HL-60/S4 treated with retinoic acid at 250 ng/mL for 4 days and 3 days (cell line): ENCODE measurements at regions not wholly inside any gene's neighbourhood (a gene's known extent, or its start where the extent isn't known, plus 50 kb on each side); places are given as distances from the start of the nearest gene placed in this dataset.

ENCODE experiments used
- in situ Hi-C: fragments of 300-500 bp; cut with MboI; formaldehyde crosslinking; loops from 2 replicates; pipeline ENCODE4 v1.7.0; 2022; ENCODE audit warnings: low sequenced_read_pairs

DNA sequence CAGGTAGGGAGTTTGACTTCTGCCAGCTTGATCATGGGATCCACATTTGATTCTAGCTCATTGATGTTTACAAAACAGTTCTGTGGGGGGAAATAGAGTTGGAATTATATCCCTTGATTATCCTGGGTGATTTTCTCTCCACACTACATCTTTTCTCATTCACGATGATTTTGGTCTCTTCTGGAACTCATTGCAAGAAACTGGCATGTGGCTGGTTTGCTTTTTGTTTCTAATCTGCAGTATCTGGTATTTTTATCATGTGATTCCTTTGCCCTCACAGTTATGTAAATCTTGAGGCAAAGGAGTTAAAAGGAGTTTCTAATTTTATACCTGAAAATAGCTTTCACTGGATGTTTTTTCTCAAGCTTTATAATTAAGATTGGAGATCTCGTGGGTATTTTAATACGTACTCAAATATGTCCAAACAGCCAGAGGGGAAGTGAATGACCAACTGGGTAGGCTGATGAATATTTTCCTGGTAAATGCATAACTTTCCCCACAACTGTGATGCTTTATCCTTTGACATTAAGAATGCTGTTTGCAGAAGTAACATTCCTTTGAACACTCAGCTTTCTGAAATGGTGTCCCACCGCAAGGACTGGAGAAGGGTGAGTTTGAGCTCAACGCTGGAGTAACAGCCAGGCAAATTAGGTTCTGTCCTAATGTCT, 502.9 kb upstream of the ZEB2 start:
- in situ Hi-C loops: no loop called here

DNA sequence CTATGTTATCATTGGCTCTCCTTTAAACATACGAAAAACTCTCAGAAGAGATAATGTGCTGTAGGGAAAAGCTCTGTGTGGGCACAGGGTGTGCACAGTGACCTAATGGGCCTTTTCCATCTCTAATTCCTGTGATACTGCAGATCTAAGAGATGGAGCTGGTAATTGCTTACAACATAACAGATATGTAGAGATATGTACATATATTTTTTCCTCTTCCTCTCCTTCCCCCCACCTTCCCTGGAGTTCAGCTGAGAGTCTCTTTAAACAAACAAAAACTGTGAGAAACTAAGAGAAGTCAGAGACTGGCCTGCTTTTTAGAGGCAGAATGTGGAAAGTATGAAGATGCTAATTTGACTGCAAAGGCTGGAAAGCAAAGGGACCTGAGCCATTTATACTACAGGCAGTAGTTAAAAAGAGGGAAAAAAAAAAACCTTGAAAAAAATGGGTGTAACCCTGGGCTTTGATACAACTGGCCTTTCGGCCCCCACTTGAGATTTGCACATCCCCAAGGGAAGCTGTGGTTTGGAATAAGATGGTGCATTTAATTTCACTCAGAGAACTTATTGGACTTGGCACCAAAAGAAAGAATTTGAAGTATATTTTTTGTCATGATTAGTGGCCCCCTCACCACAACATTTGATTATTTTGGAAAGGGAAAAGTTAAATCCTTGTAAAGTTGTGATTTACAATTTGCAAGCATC, 502.2 kb upstream of the ZEB2 start:
- in situ Hi-C loops: no loop called here

DNA sequence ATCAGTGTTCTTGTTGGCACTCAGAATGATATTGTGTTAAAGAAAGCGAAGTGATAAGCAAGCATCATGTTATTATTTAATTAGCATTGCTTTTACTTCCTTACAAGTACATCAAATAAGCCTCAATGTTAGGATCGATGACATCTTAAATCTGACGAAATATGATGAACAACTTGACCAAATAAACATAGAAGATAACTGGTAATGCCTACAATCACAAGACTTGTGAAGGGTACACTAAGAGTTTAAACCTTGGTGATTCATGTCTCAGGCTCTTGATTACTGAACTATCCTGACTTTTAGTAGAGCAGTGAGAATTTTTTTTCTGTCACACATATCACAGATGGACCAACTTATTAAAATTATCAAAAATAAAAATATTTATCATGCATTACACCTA, 500.8 kb upstream of the ZEB2 start:
- in situ Hi-C loops: no loop called here

DNA sequence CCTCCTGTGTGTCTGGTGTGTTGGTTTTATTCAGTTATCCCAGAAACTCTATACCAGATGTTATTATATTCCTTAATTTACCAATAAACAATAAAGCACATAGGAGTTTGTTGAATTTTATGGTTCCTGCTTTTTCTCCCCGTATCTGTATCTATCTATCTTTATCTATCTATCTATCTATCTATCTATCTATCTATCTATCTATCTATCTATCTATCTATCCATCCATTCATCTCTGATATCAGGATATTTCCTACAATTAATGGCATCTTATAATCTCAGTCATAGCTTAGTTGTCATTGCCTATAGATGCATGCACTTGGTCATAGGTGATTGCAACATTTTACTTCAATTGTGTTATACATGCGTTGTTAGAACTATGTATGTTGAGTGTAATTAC, 500.2 kb upstream of the ZEB2 start:
- in situ Hi-C loops: no loop called here

DNA sequence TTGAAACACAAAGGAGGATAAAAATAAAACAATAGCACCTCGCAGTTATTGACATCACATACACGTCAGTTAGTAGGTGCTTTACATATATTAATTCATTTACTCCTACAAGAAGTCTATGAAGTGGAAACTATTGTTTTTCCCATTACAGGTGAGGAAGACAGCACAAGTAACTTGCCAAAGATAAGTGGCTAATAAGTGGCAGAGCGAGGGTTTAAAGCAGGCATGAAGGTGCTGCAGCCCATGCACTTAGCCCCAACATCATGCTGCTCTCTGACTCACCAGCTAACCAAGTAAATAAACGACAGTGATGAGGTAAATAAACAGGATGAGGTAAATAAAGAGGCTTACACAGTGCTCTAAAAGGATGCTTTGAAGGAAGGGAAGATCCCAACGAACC, 498.6 kb upstream of the ZEB2 start:
- in situ Hi-C loops: no loop called here

DNA sequence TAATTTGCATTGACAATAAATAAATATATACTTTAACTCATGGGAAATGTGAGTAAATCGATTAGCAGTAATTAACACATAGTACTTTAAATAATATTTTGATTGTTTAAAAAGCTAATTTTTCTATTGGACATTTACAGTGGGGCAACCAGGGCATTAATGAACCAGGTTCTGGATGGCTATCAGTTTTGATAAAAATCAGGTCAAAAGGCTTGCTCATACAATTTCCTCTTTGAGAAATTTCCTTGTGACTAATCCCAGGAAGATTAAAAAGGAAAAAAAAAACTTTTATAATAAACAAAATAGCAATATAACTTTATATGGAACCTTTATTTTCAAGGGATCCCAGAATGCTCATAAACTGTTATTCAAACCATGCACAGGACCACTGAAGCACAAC, 497.2 kb upstream of the ZEB2 start:
- in situ Hi-C loops: no loop called here

DNA sequence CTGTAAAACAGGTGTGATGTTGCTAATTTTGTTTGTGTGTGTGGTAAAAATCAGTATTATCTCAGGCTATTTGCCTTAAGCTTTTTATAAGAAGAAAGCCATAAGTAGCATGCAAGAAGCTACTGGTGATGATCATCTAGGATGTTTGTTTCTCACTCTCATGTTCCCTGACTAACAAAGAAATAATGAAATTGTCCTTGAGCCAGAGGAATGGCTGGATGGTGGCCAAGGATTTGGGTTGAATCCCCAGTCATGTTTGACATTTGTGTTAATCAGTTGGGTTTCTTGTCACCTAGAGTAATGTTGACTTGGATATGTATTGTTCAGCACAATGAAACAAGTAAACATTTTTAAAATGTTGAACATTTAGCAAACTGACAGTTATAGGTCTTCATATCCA, 496.8 kb upstream of the ZEB2 start:
- in situ Hi-C loops: no loop called here

DNA sequence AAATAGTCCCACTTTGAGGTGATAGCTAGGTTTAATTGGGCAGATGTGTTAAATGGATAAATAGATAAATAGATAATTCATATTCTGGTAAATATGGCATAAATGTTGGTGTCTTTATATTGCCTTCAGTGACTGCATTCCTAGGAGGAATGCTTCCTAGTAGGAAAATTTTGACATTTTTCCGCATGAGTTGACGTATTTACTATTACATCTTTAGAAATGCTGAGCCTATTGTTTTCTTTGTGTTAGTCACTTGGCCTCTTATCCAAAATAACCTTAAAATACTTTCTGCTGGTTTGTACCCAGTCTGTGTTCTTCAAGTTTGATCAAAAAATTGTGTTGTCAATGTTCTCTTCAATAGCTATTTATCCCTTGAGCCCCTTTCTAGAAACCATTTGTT, 495.6 kb upstream of the ZEB2 start:
- in situ Hi-C loops: no loop called here

DNA sequence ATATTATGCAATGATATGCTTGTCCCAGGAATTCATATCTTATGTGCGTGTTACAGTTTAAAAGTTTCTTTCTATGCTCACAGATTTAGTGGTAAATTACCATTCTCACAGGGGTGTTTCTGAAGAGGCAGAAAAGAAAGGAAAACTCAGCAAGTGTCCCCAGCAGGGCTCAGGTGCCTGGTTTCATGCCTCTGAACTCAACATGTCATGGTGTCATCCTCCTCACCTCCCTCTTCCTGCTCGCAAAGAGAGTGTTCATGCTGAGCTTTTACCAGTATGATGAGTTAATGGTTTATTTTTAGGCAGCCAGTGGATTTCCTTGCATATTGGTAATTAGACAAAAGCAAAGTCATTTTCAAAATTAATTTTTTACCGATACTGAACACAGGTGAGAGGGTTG, 492.9 kb upstream of the ZEB2 start:
- in situ Hi-C loops: no loop called here

DNA sequence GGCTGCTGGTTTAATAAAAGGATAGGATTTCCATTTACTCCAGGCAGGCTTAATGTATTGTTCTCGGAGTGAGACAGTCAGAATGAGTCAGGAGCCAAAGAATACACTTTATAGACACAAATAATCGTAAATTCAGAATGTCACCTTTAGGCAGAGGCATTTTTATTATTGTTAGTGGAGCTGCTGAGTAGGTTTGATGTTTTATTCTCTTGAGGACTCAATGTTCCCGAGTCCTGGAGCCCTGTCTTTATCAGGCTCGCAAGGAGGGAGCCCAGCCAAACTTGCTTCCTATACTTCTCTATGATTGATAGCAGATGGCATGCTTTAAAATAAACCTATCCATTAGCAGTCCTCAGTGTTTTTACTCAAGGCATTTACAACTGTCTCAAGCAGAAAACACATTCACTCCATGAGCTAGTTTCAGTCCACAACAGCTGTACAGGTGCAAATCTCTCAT, 492.3 kb upstream of the ZEB2 start:
- in situ Hi-C loops: no loop called here

DNA sequence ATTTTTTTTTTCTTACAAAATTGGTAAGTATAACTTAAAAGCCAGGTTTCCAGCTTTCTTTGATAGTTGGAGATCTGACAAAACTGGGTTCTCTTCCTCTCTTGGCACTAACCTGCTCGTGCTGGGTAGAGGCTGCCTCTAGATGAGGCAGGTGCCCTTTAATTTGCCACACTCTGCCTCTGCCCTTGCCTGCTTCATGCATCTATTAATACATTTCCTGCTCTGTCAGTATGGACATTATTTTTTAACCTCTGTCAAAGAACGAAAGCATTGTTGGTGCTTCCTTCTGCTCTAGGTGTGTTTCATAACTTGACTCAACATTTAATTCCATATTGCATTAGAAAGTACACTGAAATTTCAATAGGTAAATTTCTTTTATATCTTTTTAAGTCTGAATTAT, 490.7 kb upstream of the ZEB2 start:
- in situ Hi-C loops: no loop called here

DNA sequence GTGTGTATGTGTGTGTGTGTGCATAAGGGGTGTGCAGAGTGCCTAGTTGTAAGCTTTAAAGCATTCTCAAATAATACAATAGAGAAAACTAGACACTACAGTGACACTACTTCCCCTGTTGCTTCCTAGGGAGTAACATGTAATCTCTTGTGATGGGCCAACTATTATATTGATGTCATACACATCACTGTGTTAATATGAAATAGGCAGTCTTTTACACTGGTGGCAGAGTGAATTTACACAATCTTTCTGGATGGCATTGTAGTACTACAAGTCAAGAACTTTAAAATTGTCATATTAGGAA, 488.0 kb upstream of the ZEB2 start:
- in situ Hi-C loops: no loop called here

DNA sequence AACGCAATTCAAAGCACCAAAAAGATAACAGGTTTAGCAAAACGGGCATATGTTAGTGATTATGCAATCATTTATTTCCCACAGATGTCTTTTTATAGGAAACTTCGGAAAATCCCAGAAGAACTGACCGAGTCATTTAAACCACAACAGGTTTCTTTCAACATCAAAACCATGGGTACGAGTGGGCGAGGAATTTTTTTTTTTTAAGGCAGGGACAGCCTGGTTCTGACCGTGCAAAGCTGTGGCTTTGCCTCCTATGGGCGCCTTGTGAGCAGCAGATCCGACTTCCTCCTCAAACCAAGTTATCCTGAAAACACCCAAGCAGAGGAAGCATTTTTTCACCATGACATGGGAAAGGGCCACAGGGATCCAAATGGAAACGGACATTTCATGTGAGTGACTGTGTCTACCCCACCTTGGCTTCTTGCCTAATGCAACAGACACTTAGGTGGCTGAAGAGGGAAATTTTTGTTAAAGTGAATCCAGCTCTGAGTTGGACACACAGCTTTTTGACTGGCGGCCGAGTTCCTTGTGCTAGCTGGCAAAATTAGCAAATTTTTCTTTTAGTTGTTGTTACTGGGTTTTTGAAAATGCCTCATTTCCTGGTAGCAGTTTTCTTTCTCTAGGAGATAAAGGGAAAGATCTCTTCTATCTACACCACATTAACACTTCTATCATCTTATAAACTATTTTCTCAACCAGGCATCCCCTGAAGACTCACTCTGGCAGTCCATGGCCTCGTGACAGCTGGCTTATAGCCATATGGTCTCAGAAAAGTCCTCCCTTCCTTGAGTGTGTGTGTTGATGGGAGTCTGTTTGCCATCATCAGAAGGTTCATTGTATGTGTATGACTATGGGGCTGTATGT, 487.4 kb upstream of the ZEB2 start:
- in situ Hi-C loops: no loop called here

DNA sequence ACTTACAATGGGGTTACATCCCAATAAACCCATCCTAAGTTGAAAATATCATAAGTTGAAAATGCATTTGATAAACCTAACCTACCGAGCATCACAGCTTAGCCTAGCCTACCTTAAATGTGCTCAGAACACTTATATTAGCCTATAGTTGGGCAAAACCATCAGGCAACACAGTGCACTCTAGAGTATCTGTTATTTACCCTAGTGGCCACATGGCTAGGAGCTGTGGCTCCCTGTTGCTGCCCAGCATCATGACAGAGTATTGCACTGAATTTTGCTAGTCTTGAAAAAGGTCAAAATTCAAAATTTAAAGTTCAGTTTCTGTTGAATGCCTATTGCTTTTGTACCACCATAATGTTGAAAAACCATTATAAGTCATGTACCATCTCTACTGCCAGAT, 482.7 kb upstream of the ZEB2 start:
- in situ Hi-C loops: no loop called here

DNA sequence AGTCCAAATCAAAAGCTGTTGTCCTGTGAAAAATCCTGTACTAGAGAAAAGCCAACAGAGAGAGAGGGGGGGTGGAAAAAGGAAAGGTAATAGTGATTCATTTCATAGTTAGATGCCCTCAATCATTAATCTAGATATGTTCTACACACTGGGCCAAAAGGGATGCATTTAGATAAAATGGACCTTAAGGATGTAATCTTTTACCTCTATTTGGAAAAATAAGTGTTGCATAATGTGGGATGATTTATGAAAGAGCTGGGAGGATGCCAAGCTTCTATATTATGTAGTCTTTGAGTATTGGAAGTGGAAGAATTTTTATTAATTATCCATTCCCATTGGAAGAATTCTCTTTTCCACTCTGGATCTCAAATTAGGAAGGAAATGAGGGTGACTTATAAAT, 480.5 kb upstream of the ZEB2 start:
- in situ Hi-C loops: no loop called here

DNA sequence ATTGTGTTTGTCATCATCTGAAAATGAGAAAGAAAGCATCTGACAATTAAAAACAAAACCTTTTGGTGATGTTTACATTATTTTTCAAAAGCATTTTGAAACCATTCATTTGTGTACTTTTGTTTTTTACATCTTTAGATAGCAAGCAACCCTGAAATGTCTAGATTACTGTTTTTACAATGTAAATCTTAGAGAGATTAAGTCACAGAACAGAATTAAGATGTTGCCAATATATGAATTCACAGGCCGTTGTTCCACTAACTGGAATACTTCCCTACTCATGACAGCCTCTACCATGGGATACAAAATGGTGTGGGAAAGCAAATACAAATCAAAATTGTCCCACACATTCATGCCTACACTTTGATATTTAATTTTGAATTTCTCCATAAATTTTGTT, 480.0 kb upstream of the ZEB2 start:
- in situ Hi-C loops: no loop called here

DNA sequence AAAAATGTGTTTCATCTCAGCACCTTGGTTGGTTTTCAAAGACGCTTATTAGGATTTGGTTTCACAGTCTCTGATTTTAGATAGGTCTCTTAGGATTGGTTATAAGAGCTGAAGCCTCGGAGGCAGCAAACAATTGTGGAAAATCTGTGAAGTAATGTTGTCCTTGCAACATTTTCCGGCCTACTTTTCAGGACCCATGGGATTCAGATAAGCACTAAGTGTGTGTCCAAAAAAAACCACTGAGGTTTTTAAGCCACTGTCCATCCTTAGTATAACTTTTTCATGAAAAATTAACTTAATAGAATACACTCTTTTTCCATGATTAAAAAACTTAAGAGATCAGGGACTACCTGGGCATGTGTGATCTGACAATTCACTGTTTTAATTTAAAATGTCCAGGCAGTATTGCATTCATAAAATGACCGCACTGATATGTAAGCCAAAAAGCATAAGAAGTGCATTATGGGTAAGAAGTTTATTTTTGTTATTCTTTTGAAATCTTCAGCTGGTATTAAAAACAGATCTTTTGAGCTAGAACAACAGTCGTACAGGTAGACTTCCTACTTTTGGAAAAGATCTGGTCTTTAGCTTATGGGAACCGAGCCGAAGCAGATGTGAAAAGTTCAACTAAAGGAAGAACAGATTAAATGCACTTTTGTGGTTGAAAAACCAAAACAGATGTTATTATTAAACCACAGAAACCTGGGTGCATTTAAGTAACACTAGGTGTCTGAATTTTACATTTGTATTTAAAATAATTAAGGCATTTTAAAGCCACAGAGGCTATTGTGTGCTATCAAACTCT, 479.4 kb upstream of the ZEB2 start:
- in situ Hi-C loops: no loop called here

DNA sequence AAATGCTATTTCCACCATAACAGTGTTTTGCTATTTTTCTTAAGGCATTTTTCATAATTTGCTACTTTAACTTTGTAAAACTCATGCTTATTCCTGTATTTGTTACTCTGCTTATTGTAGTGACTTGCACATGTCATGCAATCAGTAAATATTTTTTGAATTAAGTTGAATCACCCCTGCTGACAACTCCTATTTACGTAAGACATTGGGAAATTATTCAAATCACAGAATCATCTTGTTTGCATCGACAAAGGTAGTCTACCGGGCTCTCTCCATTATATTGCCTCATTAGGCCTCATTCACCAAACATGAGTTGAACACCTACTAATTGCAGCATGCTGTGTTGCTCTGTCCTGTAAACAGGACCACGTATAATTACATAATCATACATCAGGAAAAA, 478.5 kb upstream of the ZEB2 start:
- in situ Hi-C loops: no loop called here

DNA sequence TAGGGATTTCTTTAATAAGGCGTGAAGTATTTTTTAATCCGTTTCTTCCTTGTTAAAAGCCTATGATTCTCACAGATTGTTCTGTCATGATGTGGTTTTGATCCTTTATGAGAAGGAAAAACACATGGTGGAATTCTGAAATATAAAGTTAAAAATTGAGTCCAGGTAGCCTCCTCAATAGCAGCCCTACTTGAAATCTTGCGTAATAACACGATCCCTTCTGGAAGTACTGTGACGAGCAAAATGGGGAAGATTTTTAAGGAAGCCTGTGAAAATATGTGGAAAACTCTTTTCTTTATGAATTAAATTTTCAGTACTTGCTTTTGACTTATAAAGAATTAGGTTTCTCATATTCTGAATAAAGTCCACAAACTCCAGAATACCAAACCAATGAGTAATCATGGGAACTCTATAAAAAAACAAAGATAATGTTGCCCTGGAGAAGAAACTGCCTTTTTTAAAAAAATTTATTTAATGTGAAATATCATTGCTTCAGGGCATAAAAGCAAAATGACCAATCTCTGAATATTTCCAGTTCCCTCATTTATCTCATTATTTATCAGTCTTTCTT, 476.4 kb upstream of the ZEB2 start:
- in situ Hi-C loops: no loop called here

DNA sequence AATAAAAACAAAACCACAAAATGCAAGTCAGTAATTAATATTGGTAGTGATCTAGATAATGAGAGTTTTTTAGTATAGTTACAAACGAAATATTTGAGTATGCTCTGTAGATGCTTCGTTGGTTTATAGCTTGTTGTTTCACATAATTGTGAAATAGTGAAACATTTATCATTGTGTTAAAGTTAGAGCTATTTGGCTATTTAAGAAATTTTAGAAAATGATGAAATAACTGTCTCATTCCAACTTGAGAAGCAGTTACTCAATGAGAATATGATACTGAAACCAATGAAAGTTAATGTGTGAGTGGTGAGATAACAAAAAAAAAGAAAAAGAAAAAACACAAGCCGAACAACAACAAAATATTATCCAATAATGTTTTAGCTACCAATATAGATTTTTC, 475.6 kb upstream of the ZEB2 start:
- in situ Hi-C loops: no loop called here

DNA sequence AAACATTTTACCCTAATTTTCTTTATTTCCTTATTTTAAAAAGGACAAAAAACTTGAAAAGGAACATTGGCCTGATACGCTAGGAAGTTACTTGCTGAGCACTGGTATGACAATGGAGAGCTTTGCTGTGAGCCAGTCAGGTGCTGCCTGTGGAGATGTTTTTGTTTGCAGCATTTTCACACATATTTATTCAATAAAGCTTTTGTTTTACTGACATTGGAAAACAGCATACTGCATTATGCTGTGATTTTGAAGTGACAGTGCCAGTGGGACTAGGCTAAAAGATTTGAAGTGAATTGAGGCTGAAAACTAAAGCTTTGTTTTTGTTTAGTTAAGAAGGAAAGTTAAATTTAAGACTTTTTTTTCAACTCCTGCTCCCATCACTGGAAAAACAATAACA, 470.7 kb upstream of the ZEB2 start:
- in situ Hi-C loops: no loop called here
